Tibial artery (tissue), 4 donors: ENCODE measurements at regions not wholly inside any gene's neighbourhood (a gene's known extent, or its start where the extent isn't known, plus 50 kb on each side); places are given as distances from the start of the nearest gene placed in this dataset.
A peak's percentile ranks its signal among the peaks of the same experiment; 100 is the strongest.

Experiments used
- DNase-seq, 2 donors: peaks; one replicate each; pipeline ENCODE4 v3.0.0-alpha.2; 2019
- H3K27ac ChIP-seq, 2 donors: fragments of 200-600 bp; sonication (generic) in 1 of 2; 1 replicate in 1 of 2; 2 replicates in 1 of 2; pipeline ENCODE4 v1.5.1; 2018 to 2019; ENCODE audit warnings: mild to moderate bottlenecking in 1 of 2
- H3K27me3 ChIP-seq, 2 donors: fragments of 200-600 bp; sonication (generic) in 1 of 2; one replicate each; pipeline versions ENCODE4 v1.5.1 to v1.6.0; 2016 to 2019
- H3K36me3 ChIP-seq, 3 donors: fragments of 200-600 bp; sonication (generic) in 2 of 3; one replicate each; pipeline ENCODE4 v1.5.1; 2016 to 2019; ENCODE audit warnings: mild to moderate bottlenecking in 2 of 3
- H3K4me1 ChIP-seq, 4 donors: fragments of 200-600 bp; sonication (generic) in 2 of 4; 1 replicate in 3 of 4; 2 replicates in 1 of 4; pipeline ENCODE4 v1.5.1; 2016 to 2019
- H3K4me3 ChIP-seq, 2 donors: fragments of 200-600 bp; sonication (generic) in 1 of 2; 1 replicate in 1 of 2; 2 replicates in 1 of 2; pipeline ENCODE4 v1.5.1; 2018 to 2019; ENCODE audit warnings: mild to moderate bottlenecking in 2 of 2
- H3K9me3 ChIP-seq, 3 donors: fragments of 200-600 bp; sonication (generic) in 1 of 3; one replicate each; pipeline ENCODE4 v1.5.1; 2016 to 2019
- intact Hi-C: fragments of 100-400 bp; cut with DNase I; formaldehyde crosslinking; loops from one replicate; pipeline ENCODE4 v1.15.0; 2023; ENCODE audit warnings: low total_unique reads
- TF ChIP-seq, protein P1 (sequence below), 2 experiments: fragments of 200-600 bp in 1 of 2; fragments of 450-650 bp in 1 of 2; IDR thresholded peaks; one replicate each; pipeline ENCODE4 v1.5.1; 2017 to 2019; ENCODE audit warnings: antibody characterized with exemption in 2 of 2, mild to moderate bottlenecking in 1 of 2, moderate library complexity in 1 of 2

GRCh38 chr2:54058449-54058848, 57.0 kb upstream of the ACYP2 start:
- TF ChIP-seq, protein P1, sequence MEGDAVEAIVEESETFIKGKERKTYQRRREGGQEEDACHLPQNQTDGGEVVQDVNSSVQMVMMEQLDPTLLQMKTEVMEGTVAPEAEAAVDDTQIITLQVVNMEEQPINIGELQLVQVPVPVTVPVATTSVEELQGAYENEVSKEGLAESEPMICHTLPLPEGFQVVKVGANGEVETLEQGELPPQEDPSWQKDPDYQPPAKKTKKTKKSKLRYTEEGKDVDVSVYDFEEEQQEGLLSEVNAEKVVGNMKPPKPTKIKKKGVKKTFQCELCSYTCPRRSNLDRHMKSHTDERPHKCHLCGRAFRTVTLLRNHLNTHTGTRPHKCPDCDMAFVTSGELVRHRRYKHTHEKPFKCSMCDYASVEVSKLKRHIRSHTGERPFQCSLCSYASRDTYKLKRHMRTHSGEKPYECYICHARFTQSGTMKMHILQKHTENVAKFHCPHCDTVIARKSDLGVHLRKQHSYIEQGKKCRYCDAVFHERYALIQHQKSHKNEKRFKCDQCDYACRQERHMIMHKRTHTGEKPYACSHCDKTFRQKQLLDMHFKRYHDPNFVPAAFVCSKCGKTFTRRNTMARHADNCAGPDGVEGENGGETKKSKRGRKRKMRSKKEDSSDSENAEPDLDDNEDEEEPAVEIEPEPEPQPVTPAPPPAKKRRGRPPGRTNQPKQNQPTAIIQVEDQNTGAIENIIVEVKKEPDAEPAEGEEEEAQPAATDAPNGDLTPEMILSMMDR (IDR thresholded peaks at IDR 0.05): no peak

DNA sequence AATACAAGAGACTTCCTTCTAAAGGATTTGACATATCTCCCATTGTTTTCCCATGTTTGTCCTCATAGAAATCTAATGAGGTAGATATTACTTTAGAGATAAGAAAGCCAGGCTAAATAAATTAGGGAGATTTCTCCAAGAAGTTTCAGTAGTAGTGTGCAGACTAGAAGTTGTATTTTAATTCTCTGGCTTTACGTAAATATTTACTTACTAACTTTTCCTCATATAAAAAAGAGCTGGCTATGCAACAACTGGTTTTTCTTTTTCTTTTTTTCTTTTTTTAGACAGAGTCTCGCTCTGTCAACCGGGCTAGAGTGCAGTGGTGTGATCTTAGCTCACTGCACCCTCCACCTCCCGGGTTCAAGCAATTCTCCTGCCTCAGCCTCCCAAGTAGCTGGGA, 60.6 kb upstream of the ACYP2 start:
- TF ChIP-seq, protein P1 (IDR thresholded peaks at IDR 0.05): no peak
- H3K9me3 ChIP-seq: no peaks in the 10 kb centered on the region
- H3K27me3 ChIP-seq: no peaks in the 10 kb centered on the region
- no peak overlapping the region for H3K4me3 ChIP-seq
- intact Hi-C loops: no loop called here
- peaks cover 4 to 19% (median 13%) of the 10 kb centered on the region in 3 donors for H3K36me3 ChIP-seq
- no peak for DNase-seq
- peaks cover 0 to 25% (median 12%) of the 10 kb centered on the region in 4 donors for H3K4me1 ChIP-seq
- peak overlapping the region; percentile 35 to 52 for H3K27ac ChIP-seq

More at GRCh38 chr2:54058449-54058848, 57.0 kb upstream of the ACYP2 start:
- Histone ChIP-seq H3K27me3 (no peaks in the 10 kb centered on the region), H3K4me1 (peaks cover 0 to 18% (median 9%) of the 10 kb centered on the region in 4 donors), H3K4me3 (no peak overlapping the region), H3K36me3 (no peaks in the 10 kb centered on the region), H3K27ac (no peak overlapping the region), H3K9me3 (no peaks in the 10 kb centered on the region)
- intact Hi-C loops: no loop called here
- no peak for DNase-seq

DNA sequence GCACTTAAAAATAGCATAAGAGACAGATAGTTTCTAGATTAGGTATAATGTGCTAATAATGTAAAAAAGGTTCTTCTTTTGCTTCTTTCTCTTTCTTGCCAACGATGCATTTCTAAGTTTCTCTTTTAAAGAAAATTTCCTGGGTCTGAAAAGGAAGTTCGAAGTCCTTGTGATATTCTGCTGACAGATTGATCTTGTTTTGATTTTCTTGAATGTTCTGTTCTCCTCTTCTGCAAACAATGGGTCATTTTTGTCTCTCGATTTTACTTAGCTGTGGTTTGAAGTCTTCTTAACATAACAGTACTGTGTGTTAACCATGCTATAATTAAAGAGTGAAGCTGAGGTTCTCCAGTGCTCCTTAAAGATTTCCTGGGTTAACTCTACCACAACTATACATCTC, 61.1 kb upstream of the ACYP2 start:
- TF ChIP-seq, protein P1 (IDR thresholded peaks at IDR 0.05): no peak
- Histone ChIP-seq H3K27ac (peak overlapping the region; percentile 35 to 52), H3K36me3 (peaks cover 4 to 19% (median 13%) of the 10 kb centered on the region in 3 donors), H3K27me3 (no peaks in the 10 kb centered on the region), H3K4me3 (no peak overlapping the region), H3K9me3 (no peaks in the 10 kb centered on the region), H3K4me1 (peaks cover 0 to 25% (median 13%) of the 10 kb centered on the region in 4 donors)
- intact Hi-C loops: no loop called here
- DNase-seq: no peak

- no peak for DNase-seq
- Histone ChIP-seq H3K27me3 (no peaks in the 10 kb centered on the region), H3K9me3 (no peaks in the 10 kb centered on the region), H3K4me1 (peaks cover 0 to 25% (median 13%) of the 10 kb centered on the region in 4 donors), H3K36me3 (peaks cover 4 to 19% (median 13%) of the 10 kb centered on the region in 3 donors), H3K27ac (peak overlapping the region; percentile 35 to 52), H3K4me3 (no peak overlapping the region)
- intact Hi-C loops: no loop called here
- TF ChIP-seq, protein P1 (IDR thresholded peaks at IDR 0.05): no peak
Observed at GRCh38 chr2:54053830-54054229, 61.6 kb upstream of the ACYP2 start.

DNA sequence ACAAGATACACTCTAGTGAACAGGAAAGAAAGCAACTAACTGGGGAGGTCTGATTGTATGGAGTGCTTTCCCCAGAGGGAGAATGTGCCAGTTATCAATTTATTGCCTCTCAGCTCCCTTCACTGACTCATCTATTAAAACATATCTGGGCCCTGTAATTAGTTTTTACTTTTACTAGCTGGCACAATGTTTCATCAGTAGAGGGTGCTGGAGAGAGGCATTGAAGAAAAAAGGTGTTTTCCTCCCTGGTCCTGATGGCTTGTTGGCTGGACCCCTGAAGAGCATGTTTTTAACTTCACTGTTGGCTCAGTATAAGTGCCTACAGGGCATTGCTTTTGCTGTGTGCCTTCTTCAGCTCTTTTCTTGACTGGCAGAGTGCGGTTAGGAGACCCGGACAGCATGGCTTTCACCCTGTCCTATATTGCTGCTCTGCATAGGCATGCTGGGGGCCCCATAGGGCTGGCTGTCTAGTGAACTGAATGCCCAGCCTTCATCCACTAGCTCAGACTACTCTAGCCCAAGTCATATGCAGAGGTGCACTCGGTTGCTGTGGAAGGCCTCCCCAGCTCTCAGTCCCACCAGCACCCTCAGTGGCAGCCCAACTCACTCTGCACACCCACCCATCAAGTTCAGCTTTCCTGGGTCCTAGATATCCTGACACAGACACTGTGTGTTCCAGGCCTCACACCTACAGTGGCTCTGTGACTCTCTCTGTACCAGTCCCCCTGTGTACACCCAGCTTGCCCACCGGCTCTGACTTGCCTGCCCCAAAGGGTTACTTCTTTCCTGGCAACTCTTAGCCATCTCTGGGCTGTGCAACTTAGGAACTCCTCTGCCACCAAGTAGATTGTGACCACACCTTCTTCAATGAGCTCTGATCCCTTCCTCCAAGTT, 62.3 kb upstream of the ACYP2 start:
- H3K36me3 ChIP-seq: peaks cover 4 to 19% (median 13%) of the 10 kb centered on the region in 3 donors
- no peaks in the 10 kb centered on the region for H3K27me3 ChIP-seq
- TF ChIP-seq, protein P1 (IDR thresholded peaks at IDR 0.05): no peak
- H3K9me3 ChIP-seq: no peaks in the 10 kb centered on the region
- DNase-seq: no peak
- no peak overlapping the region for H3K4me3 ChIP-seq
- peak overlapping the region; percentile 35 to 52 for H3K27ac ChIP-seq
- intact Hi-C loops: no loop called here
- peaks cover 0 to 25% (median 13%) of the 10 kb centered on the region in 4 donors for H3K4me1 ChIP-seq
